ENCODE measurements at regions not wholly inside any gene's neighbourhood (a gene's known extent, or its start where the extent isn't known, plus 50 kb on each side); places are given as distances from the start of the nearest gene placed in this dataset.

GRCh38 chr5:143509758-143510221 lies 106.3 kb upstream of the NR3C1 start:
- TF ChIP-seq POLR2A (IDR thresholded peaks at IDR 0.05) (no peak), CTCF (IDR thresholded peaks at IDR 0.05) (no peak)

Measured in body of pancreas (tissue), 4 donors.